Superior temporal gyrus (tissue), 1 donor: ENCODE measurements at regions not wholly inside any gene's neighbourhood (a gene's known extent, or its start where the extent isn't known, plus 50 kb on each side); places are given as distances from the start of the nearest gene placed in this dataset.

Source experiments
- DNase-seq: peaks from one replicate; pipeline ENCODE4 v3.0.0-alpha.2; 2016; ENCODE audit errors: extremely low spot score

DNA sequence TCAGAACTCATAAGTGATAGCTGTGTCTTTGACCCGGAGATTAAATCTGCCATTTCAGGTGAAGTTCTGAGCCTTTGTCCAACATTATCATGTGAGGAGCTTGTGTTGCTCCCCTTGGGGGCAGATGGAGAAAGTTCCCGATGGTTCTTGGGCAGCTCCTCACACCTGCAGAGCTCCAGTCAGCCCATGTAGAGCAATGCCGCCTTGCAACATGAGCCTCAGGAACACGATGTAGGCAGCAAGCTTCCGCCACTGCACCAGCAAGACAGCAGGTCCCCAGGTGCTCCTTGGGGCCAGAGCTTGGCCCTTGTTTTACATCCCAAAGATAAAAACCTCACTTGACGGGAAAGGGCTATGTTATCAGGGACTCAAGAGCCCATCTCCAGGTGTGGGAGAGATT lies 292.7 kb downstream of the IRX1 start:
- DNase-seq = no peak

DNA sequence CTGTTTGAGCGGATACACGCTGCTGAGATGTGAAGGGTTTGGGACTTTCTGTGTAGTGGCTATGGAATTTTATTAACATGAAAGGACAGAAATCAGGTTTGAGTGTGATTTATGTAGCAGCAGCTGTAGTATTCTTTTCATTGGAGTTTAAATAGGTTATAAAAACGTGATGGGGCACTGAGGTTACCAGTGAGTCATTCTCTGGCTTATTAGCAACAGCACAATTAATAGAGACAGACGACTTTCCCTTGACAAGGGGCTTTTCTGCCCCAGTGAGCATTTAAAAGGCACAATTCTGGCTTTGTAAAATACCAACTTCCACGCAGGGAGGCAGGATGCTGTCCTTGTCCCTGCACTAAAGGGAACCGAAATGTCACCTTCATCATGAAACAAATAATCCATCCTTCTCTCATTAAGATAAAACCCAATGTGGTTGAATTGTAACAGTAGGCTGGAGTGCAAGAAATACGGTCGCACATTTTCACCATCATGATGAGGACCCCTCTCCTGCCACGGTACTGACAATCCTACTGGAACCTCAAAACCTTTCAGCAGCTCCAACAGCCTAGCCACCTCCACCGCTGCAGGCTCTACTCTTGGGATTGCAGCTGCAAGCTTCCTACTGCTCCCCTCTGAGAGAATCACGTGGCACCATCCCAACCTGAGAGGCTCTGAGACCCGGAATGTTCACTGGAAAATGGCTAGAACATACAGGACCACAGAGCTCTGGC lies 293.9 kb downstream of the IRX1 start:
- no peak for DNase-seq

DNA sequence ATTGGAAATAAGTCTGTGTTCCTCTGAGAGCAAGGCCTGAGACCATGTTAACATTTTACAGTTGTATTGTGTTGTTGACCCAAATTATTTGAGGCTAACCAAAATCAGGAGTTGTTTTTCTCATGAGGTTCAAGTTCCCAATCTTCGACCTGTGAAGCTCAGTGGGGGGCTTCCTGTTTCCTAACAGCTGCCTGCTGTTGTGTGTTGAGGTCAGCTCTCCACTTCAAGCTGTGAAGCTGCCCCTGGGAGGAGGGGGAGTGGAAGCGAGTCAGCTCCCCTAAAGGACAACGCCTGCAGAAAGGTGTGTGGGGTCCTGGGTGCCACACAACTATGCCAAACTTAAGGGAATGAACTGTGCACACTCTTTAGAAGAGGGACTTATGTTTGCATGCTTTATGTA lies 295.5 kb downstream of the IRX1 start:
- no peak for DNase-seq

DNA sequence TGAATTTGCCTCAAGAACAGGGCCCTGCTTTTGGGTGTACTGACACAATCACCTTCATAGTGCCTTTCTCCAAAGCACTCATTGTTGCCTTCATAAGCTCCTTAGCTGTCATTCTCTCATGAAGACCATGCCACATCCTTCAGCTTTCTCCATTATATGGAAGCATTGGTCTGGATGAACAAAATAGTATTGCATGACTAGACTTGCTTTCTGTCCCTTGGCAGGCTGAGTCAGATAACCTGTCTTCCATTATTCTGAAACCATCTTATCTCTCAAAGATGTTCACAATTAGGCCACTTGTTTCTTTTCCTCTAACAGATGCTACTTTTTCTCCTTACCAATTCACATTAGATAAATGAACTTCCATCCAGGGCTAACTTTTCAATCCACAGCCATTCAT lies 297.9 kb downstream of the IRX1 start:
- no peak for DNase-seq

DNA sequence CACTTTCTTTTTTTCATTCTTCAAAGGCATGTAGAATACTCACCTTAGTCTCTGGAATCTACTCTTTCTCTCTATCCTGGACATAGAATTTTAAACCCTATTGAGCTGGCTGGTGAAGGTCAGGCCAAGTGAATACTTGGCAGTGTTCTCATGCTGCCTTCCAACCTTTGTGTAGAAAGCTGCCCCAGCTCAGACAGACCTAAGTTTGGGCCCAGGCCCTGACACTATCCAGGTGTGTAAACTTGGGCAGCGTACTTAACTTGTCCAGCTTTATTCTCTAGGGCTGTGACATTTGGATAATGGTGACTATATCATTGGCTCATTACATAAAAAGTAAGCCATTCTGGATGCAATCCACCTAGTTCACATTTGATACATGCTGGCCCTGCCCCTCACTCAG lies 298.3 kb downstream of the IRX1 start:
- DNase-seq = no peak

DNA sequence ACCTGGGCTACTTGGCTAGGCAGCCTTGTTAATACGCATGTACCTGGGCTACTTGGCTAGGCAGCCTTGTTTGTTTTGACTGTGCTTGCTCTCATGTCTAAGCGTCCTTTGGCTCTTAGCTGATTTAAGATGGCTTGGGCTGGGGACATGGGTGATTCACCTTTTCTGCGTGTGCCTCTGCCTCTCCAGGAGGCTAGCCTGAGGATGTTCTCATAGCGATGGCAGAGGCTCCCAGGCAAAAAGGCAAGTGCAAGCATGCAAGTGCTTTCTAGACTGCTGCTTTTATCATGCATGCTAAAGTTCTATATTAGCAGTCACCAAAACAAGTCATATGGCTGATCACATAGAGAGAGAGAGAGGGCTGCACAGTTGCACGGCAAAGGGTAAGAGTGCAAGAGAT lies 300.5 kb downstream of the IRX1 start:
- no peak for DNase-seq

DNA sequence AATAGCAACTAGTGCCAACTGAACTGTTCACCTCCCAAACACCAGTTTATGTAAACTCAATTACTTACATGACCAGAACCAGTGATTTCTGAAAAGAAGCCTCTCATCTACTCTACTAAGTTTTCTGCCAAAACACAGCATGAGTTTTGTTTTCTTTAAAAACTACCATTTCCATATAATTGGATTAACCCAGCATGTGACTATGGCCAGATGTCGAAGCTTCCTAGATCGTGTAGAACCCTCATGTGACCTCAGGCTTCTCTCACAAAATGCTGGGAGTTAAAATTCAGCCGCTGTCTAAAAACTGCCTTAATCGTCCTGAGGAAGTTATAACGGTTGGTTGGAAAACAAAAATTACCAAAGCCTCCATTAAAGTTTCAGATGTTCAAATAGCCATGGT lies 303.5 kb downstream of the IRX1 start:
- no peak for DNase-seq

DNA sequence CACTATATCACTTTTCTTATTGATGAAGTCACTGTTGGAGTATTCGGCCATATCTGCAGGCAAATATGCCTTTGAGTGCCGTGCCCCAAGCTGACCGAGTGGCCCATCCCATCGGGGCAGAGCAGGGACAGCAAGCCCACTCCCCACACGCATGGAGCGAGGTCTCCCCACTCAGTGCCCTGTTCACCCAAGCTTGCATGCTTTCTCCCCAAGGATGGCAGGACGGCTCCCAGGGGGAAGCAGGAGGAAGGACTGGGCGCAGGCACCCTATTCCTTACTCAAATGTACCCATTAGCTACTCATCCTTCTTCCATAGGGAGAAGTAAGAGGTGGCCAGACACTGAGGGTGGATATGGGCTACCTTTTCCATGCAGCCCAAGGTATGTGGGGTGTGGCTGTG lies 309.0 kb downstream of the IRX1 start:
- DNase-seq = no peak

DNA sequence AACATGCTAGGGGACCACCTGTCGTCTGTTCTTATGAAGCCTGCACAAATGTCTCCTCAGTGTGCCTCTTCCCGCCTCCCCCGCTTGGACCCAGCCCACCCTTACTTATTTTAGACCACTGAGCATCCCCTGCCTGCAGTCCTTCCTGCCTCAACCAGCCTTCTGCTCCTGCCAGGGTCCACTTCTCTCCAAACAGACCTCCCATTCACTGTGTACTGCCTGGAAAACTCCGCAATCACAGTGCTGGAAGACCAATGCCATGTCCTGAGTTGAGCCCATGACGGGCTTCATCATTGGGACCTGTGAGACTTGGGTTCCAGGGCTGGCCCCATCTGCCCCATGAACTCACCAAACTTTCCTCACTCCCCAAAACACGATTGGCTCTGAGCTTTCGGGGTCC lies 309.4 kb downstream of the IRX1 start:
- no peak for DNase-seq

DNA sequence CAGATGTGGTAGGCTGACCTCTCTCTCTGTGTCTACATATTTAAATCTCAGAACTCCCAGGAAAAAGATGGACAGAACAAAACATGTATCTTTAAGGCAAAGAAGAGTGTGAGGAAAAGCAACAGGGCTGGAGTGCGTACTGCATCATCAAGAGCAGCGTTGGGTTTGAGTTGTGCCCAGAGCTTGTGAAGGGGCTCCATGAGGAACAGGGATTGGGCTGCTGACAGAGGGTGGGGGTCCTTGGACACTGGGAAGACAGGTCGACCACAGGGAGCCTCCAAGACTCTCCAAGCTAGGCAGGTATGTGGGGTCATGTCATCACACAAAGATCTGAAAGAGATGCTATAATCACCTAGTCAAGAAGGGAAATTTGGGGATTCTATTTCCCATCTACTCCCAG lies 309.9 kb downstream of the IRX1 start:
- DNase-seq = no peak

DNA sequence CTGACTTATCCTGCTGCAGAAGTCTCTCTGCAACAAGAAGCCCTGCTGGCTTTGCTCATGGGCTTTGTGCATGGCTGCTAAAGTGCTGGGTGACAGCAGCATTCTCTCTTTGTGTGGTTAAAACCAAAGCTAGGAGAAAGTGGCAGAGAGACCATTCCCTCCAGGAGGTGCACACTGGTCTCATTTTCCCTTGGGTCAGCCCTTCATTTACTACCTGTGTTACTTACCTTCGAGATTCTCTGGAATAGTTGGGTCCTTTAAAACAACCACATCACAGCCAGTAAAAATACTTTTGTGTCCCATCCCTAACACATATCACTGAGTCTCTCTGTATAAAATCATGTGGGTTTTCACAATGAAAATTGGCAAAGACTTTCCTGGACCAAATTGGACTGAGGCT lies 315.5 kb downstream of the IRX1 start:
- no peak for DNase-seq

DNA sequence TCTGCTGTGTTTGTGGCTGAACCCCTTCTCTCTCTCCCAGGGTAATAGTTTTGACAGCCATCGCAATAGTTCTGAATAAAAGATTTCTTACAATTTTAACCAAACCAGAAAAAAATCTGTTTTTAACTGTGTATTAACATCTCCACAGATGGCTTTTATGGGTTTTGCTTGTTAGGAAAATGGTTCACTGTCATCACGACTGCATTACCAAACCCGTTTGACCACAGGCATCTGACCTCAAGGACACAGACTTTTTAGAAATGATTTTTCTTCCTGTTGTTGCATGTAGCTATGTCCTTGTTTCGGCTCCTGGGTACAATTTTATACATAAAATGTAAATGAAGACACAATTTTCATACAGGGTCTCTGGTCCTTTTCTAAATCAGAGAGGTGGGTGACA lies 316.1 kb downstream of the IRX1 start:
- no peak for DNase-seq

DNA sequence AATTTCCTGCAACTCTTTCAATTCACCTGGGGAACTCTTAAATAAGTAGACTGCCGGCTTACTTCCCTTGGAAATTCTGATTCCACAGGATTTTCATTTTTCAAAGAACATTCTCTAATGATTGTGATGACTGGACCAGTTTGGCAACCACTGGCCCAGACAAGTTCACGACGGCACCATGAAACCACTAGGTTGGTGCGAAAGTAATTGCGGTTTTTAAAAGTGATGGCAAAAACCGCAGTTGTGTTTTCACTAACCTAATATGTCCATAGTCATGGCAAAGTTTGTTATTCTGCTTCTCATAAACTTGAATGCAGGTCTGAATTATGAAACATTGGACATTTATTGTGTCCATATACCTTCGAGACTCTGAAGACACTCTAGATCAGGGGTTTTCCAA lies 317.2 kb downstream of the IRX1 start:
- DNase-seq = no peak

DNA sequence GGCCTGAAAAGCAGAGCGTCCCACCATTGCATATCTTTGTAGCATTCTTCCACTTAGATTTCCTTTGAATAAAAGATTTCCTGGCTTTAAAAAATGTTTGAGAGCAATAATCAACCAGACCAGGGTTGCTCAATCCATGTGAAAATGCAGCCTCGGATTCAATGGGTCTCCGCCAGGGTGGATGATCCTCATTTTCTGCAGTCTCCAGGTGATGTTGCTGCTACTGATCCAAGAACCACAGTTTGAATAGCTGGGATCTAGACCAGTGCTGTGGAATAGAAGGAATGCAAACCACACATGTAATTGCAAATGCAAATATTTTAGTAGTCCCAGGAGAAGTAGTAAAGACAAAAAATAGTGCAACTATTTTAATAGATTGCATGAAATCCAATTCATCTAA lies 317.6 kb downstream of the IRX1 start:
- no peak for DNase-seq

DNA sequence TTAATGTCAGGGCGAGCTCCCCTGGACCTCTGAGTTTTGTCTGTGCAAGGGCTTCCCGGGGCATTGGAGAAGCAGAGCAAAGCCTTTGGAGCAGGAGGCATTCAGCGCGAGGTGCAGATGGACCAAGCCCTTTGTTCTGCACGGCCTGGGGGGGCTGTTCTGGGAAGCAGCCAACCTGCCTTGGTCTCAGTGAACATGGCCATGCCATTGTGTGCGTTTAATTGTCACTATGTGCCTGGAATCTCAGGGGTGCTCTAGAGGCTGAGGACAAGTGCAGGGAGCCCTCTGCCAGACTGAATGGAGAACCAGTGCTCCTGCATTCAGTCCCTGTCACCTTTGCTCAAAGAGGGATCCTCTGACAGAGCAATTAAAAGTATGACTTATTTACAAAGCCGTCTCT lies 329.4 kb downstream of the IRX1 start:
- DNase-seq = no peak

DNA sequence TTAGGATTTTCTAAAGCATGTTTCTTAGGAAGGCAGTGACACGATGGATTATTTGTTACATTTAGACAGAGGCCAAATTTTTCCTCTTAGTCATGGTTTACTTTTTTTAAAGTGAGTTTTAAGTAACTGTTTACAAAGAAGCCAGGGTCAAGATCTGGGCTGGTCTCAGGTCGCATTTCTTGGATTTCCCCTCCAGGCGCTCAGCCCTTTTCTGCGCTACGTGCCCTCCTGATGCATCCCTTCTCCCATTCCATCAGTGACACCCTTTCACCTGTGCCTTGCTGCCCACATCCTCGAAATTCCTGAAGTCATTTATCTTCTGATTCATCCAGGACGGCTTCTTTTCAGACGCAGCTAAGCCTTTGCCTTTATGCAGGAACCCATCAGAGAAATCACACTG lies 330.3 kb downstream of the IRX1 start:
- DNase-seq = no peak

DNA sequence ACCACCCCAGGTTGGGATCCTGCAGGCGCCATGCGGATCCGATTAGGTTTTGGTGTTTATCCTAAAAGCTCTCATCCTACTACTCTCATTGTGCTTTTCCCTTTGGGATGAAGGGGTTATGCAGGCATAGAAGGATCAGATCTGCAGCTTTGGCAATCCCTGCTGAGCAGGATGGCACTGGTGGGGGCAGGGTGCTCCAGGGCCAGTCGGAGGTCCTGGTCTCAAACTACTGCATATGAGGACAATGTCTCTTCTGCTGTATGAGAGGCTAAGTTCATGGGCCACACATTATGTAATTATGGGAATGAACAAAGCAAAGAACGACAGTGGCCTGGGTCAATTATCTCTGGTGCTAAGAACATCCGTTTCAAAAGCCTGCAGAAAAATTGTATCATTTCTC lies 334.2 kb downstream of the IRX1 start:
- no peak for DNase-seq

DNA sequence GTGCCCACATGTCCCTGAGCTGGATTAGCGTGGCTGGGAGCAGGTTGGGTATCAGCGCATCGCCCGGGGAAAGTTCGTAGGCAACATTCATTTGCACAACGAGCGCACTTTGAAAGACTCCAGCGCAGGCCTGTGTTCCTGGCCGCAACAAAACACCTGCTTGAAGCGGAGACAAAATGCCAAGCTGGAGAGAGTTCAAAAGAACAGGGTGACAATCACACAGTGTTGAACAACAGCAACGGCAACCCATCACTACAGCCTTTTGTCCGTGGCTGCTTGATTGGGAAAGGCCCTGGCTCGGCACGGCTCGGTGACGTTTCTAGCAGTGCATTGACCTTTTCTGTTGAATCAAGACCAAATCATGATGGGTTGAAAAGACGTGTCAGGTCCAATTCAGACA lies 336.3 kb downstream of the IRX1 start:
- no peak for DNase-seq

DNA sequence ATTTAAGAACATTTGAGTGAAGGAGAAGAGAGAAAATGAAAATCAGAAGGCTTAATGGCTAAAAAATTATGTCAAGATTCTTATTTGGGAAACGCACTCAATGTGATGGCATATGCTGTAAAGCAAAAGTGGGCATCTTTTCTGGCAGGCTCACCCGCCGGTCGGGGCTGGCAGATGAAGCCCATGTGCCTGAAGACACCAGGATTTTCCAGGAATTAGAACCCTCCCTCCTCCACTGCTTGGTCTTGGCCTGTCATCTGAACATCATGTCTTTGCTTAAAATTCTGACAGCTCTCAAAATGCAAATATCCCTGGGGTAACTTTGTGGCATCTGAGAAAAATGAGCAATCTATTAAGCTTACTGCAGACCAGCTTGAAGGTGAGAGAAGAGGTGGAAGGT lies 337.9 kb downstream of the IRX1 start:
- no peak for DNase-seq

DNA sequence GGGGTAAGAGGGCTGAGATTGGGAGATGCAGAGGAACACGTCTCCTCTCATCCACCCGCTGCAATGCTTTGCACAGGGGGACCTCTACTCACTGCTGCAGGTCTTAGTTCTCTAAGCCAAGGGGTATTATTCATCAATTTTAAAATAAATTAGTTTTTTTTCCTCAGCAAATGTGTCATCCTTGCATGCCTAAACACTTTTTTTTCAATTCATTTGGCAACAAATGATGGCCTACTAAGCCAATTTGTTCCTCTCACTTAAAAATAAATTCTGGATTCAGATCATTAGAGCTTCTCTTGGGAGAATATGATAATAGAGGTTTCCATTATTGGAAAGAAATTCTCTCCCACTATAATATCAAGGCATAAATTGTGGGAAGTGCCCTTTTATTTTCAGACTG lies 338.3 kb downstream of the IRX1 start:
- DNase-seq = no peak

DNA sequence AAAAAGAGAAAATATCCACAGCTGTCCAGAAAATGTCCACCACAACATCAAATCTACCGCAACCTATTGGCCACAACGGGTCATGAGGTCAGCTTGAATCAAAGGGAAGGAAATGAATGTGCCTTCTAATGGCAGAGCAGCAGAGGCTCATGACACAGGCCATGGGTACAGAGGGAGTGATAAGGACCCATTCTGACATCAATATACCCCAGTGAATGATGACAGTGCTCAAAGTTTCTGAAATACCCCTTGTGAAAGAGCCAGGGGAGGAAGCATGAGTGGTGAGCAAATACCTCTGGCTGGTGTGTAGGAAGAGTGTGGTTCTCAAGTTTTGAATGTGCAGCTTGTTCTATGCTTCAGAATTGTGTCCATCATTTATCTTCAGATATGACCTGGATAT lies 348.2 kb downstream of the IRX1 start:
- no peak for DNase-seq

DNA sequence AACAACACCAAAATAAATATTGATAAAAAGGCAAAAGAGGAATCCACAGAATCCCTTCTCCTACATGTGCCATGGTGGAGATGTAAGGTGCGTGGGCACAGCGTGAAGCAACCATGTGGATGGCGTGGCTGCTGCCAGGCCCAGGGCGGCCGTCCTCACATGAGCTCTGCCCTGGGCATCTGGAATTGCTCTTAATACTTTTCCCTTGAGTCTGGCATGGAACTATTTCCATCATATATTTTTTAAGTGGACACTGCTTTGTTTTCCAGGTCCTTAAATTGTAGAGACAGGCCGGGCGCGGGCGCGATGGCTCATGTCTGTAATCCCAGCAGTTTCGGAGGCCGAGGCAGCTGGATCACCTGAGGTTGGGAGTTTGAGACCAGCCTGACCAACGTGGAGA lies 349.3 kb downstream of the IRX1 start:
- no peak for DNase-seq

DNA sequence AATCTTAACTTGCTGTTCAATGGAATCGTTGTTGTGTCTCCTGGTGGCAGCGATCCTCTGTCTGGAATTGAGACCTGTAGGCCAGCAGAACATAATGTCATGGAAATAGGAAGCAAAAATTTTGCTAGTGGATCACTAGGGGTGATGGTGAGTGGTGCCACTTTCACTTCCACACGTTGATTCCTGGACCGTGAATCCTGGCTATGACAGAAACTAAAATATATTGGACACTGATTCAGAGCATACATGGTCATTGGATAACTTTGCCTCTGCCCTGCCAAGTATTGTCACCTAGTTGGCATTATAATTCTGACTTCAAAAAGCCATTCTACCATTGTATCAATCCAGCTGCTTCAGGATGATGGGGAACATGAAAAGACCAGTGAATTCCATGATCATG lies 353.2 kb downstream of the IRX1 start:
- DNase-seq = no peak

DNA sequence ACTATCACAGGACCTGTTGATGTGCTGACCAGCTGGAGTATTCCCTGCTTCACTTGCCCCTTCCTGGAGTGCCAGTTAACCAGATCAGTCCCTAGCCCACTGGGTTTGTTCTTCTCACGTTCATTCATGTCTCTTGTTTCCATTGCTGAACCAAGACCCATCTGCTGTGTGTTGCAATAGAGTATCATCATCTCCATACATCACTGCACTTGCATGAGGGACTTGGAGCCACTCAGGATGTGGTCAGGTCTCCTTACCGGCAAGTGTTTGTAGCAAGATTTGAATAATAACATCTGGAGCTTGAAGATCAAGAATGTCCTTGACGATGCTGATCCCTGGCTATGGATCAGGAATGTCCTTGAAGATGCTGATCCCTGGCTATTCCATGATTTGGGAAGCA lies 358.6 kb downstream of the IRX1 start:
- no peak for DNase-seq

DNA sequence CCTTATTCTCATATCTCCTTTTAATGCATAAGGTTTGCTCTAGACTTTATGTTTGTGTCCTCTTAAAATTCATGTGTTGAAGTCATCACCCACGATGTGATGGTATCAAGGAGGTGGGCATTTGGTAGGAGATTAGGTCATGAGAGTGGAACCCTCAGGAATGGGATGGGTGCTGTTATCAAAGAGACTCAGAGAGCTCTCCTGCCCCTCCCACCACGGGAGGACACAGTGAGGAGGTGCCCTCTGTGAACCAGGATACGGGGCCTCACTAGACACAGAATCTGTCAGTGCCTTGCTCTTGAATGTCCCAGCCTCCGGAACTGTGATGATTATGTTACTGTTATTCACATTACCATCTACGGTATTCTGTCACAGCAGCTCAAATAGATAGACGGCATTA lies 359.0 kb downstream of the IRX1 start:
- DNase-seq = no peak
